Ishikawa (cell line): ENCODE measurements at regions not wholly inside any gene's neighbourhood (a gene's known extent, or its start where the extent isn't known, plus 50 kb on each side); places are given as distances from the start of the nearest gene placed in this dataset.

Experiments used
- CEBPB ChIP-seq: IDR thresholded peaks from 2 replicates; pipeline ENCODE4 v1.6.1; 2012
- CREB1 ChIP-seq: IDR thresholded peaks from 2 replicates; pipeline ENCODE4 v1.6.1; 2012; ENCODE audit warnings: low read depth
- EGR1 ChIP-seq: IDR thresholded peaks from 2 replicates; pipeline ENCODE4 v1.6.1; 2012
- EP300 ChIP-seq: IDR thresholded peaks from 2 replicates; pipeline ENCODE4 v1.6.1; 2012; ENCODE audit warnings: borderline replicate concordance
- FOXM1 ChIP-seq: IDR thresholded peaks from 2 replicates; pipeline ENCODE4 v1.6.1; 2012; ENCODE audit warnings: low read depth, borderline replicate concordance
- MAX ChIP-seq: IDR thresholded peaks from 2 replicates; pipeline ENCODE4 v1.6.1; 2012
- NFIC ChIP-seq: IDR thresholded peaks from 2 replicates; pipeline ENCODE4 v1.6.1; 2012
- RAD21 ChIP-seq: IDR thresholded peaks from 2 replicates; pipeline ENCODE4 v1.6.1; 2012; ENCODE audit warnings: low read depth
- REST ChIP-seq: IDR thresholded peaks from 2 replicates; pipeline ENCODE4 v1.6.1; 2012; ENCODE audit warnings: low read depth, mild to moderate bottlenecking
- TAF1 ChIP-seq: IDR thresholded peaks from 2 replicates; pipeline ENCODE4 v1.6.1; 2012; ENCODE audit warnings: low read depth, mild to moderate bottlenecking
- TCF12 ChIP-seq: IDR thresholded peaks from 2 replicates; pipeline ENCODE4 v1.6.1; 2012; ENCODE audit warnings: low read depth
- TEAD4 ChIP-seq: IDR thresholded peaks from 2 replicates; pipeline ENCODE4 v1.6.1; 2012
- USF1 ChIP-seq: IDR thresholded peaks from 2 replicates; pipeline ENCODE4 v1.6.1; 2012
- YY1 ChIP-seq: IDR thresholded peaks from 2 replicates; pipeline ENCODE4 v1.6.1; 2012; ENCODE audit warnings: low read depth
- ZBTB7A ChIP-seq: IDR thresholded peaks from 2 replicates; pipeline ENCODE4 v1.6.1; 2012; ENCODE audit warnings: low read depth

- TF ChIP-seq EP300: no peak
- TF ChIP-seq RAD21: no peak
- TF ChIP-seq YY1: no peak
- TF ChIP-seq TEAD4: no peak
Measured at GRCh38 chr17:73870473-73870872, 226.2 kb upstream of the SDK2 start.

- TF ChIP-seq REST (no peak), EGR1 (no peak), USF1 (no peak), ZBTB7A (no peak), MAX (no peak), TAF1 (no peak), CREB1 (no peak), TCF12 (no peak), FOXM1 (no peak), NFIC (no peak), YY1 (no peak), EP300 (no peak), RAD21 (no peak), TEAD4 (no peak), CEBPB (no peak)
Measured at GRCh38 chr17:73872816-73873215, 228.6 kb upstream of the SDK2 start.

- TF ChIP-seq EP300 (no peak), YY1 (no peak), TAF1 (no peak), TEAD4 (no peak), MAX (no peak), REST (no peak), USF1 (no peak), CREB1 (no peak), FOXM1 (no peak), ZBTB7A (no peak), TCF12 (no peak), RAD21 (no peak), EGR1 (no peak)
Measured at GRCh38 chr17:73874008-73874720, 229.9 kb upstream of the SDK2 start.

- TF ChIP-seq USF1: no peak
- no peak for TF ChIP-seq ZBTB7A
- no peak for TF ChIP-seq CREB1
- TF ChIP-seq REST: no peak
- TF ChIP-seq TEAD4: no peak
- no peak for TF ChIP-seq YY1
- no peak for TF ChIP-seq EP300
- TF ChIP-seq MAX: no peak
- TF ChIP-seq NFIC: no peak
- no peak for TF ChIP-seq FOXM1
- no peak for TF ChIP-seq TCF12
- no peak for TF ChIP-seq TAF1
- no peak for TF ChIP-seq RAD21
- no peak for TF ChIP-seq EGR1
Measured at GRCh38 chr17:73875346-73875745, 231.1 kb upstream of the SDK2 start.
